Thyroid gland (tissue), 4 donors: ENCODE measurements at regions not wholly inside any gene's neighbourhood (a gene's known extent, or its start where the extent isn't known, plus 50 kb on each side); places are given as distances from the start of the nearest gene placed in this dataset.
"Not testable (repeated sequence)": the region's sequence is repeated elsewhere in the genome, so short reads cannot be mapped to it uniquely, and the experiment has no call there.

ENCODE experiments used
- DNase-seq, 2 donors: peaks; one replicate each; pipeline ENCODE4 v3.0.0-alpha.2; 2019
- H3K27ac ChIP-seq, 3 donors: fragments of 200-600 bp; sonication (generic); 1 replicate in 2 of 3; 2 replicates in 1 of 3; pipeline ENCODE4 v1.5.1; 2016 to 2019; ENCODE audit warnings: mild to moderate bottlenecking in 1 of 3, moderate library complexity in 1 of 3
- H3K27me3 ChIP-seq: fragments of 200-600 bp; sonication (generic); one replicate; pipeline ENCODE4 v1.5.1; 2019
- H3K36me3 ChIP-seq, 2 donors: fragments of 200-600 bp; sonication (generic); one replicate each; pipeline ENCODE4 v1.5.1; 2016 to 2019
- H3K4me1 ChIP-seq, 2 donors: fragments of 200-600 bp; sonication (generic); one replicate each; pipeline ENCODE4 v1.5.1; 2017 to 2019
- H3K4me3 ChIP-seq, 3 donors: fragments of 200-600 bp; sonication (generic); replicated peaks in 1 of 3; 1 replicate in 2 of 3; 2 replicates in 1 of 3; pipeline ENCODE4 v1.5.1; 2016; ENCODE audit warnings: mild to moderate bottlenecking in 1 of 3
- H3K9me3 ChIP-seq: fragments of 200-600 bp; sonication (generic); one replicate; pipeline ENCODE4 v1.5.1; 2017
- POLR2A ChIP-seq, 2 donors: fragments of 450-650 bp; IDR thresholded peaks; one replicate each; pipeline ENCODE4 v1.6.1; 2017; ENCODE audit warnings: antibody characterized with exemption in 2 of 2, mild to moderate bottlenecking in 2 of 2, moderate library complexity in 1 of 2
- WGBS, 2 donors: methylation state at CpG; one replicate each; pipeline ENCODE4 v1.1.5; 2017; 5-methylcytosine and 5-hydroxymethylcytosine counted together
- intact Hi-C: fragments of 100-400 bp; cut with DNase I; formaldehyde crosslinking; loops from one replicate; pipeline ENCODE4 v1.15.1; 2023
- TF ChIP-seq, protein P1 (sequence below), 6 experiments: fragments of 200-600 bp in 3 of 6; fragments of 450-650 bp in 3 of 6; sonication (generic) in 3 of 6; IDR thresholded peaks; one replicate each; pipeline ENCODE4 v1.5.1; 2016 to 2019; ENCODE audit warnings: antibody characterized with exemption in 6 of 6, mild to moderate bottlenecking in 2 of 6, inconsistent platforms in 1 of 6, moderate library complexity in 1 of 6

DNA sequence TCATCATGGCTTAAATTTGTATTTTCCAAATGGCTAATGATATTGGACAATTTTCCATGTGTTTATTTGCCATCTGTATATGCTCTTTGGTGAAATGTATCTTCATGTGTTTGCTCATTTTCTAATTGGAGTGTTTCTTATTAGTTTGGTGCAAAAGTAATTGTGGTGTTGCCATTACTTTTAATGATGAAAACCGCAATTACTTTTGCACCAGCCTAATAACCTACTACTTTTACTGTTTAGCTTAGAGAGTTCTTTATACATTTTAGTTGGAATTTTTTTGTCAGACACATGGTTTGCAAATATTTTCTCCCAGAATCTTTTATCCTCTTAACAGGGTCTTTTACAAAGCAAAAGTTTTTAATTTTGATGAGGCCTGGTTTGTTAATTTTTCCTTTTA lies 141.0 kb upstream of the AGTR1 start:
- H3K27me3 ChIP-seq: no peaks in the 10 kb centered on the region
- 86 to 87% methylated on average over 1 of the region's 1 CpG for WGBS, 2 donors
- H3K4me3 ChIP-seq: no peak overlapping the region
- no peaks in the 10 kb centered on the region for H3K36me3 ChIP-seq
- no peaks in the 10 kb centered on the region for H3K4me1 ChIP-seq
- intact Hi-C loops: no loop called here
- DNase-seq: no peak
- H3K9me3 ChIP-seq: no peaks in the 10 kb centered on the region
- TF ChIP-seq, protein P1, sequence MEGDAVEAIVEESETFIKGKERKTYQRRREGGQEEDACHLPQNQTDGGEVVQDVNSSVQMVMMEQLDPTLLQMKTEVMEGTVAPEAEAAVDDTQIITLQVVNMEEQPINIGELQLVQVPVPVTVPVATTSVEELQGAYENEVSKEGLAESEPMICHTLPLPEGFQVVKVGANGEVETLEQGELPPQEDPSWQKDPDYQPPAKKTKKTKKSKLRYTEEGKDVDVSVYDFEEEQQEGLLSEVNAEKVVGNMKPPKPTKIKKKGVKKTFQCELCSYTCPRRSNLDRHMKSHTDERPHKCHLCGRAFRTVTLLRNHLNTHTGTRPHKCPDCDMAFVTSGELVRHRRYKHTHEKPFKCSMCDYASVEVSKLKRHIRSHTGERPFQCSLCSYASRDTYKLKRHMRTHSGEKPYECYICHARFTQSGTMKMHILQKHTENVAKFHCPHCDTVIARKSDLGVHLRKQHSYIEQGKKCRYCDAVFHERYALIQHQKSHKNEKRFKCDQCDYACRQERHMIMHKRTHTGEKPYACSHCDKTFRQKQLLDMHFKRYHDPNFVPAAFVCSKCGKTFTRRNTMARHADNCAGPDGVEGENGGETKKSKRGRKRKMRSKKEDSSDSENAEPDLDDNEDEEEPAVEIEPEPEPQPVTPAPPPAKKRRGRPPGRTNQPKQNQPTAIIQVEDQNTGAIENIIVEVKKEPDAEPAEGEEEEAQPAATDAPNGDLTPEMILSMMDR (IDR thresholded peaks at IDR 0.05): no peak
- no peak for TF ChIP-seq POLR2A (IDR thresholded peaks at IDR 0.05)
- no peak overlapping the region for H3K27ac ChIP-seq

DNA sequence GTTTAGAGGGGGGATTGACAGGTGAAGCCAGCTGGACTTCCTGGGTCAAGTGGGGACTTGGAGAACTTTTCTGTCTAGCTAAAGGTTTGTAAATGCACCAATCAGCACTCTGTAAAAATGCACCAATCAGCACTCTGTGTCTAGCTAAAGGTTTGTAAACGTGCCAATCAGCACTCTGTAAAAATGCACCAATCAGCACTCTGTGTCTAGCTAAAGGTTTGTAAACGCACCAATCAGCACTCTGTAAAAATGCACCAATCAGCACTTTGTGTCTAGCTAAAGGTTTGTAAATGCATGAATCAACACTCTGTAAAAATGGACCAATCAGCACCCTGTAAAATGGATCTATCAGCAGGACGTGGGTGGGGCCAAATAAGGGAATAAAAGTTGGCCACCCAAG lies 120.1 kb upstream of the AGTR1 start:
- H3K27ac ChIP-seq, DNase-seq, H3K9me3 ChIP-seq, intact Hi-C loops, H3K4me1 ChIP-seq, H3K36me3 ChIP-seq, H3K27me3 ChIP-seq, H3K4me3 ChIP-seq: not testable (repeated sequence)
- 77 to 91% methylated on average over 3 of the region's 3 CpGs for WGBS, 2 donors

DNA sequence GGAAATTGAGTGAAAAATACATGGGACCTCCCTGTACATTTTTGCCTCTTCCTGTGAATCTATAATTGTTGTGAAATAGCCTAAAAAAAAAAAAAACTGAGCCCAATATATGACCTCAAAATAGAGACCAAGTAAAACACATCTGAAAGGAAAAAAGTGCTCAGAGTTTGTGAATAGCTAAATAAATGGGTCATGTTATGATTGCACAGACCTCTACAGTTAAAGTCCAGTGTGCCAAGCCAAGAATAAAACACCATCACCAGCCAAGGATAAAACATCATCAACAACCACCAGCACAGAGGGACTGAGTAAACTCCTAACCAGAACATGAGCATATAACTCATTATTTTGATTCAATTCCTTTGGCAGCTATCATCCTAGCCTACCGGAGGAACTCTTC lies 115.6 kb upstream of the AGTR1 start:
- 53 to 64% methylated on average over 1 of the region's 1 CpG for WGBS, 2 donors
- Histone ChIP-seq H3K27me3 (no peaks in the 10 kb centered on the region), H3K9me3 (no peaks in the 10 kb centered on the region), H3K36me3 (no peaks in the 10 kb centered on the region), H3K4me3 (no peak overlapping the region), H3K27ac (no peak overlapping the region), H3K4me1 (no peaks in the 10 kb centered on the region)
- intact Hi-C loops: no loop called here
- TF ChIP-seq, protein P1 (IDR thresholded peaks at IDR 0.05): no peak
- no peak for TF ChIP-seq POLR2A (IDR thresholded peaks at IDR 0.05)
- DNase-seq: no peak

DNA sequence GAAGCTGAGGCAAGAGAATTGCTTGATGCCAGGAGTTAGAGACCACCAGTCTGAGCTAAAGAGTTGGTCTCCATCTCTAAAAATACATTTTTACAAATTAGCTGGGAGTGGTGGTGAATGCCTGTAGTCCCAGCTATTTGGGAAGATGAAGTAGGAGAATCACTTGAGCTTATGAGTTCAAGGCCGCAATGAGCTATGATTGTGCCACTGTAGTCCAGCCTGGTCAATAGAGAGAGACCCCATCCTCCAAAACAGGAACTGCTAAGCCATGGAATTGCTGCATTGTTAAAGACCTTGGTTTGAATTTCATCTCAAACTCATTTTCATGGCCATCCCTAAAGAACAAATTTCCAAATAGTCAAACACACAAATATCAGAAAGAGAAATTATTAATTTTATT lies 113.9 kb upstream of the AGTR1 start:
- intact Hi-C loops: no loop called here
- WGBS, 2 donors: 86 to 100% methylated on average over 1 of the region's 1 CpG
- H3K9me3 ChIP-seq: no peaks in the 10 kb centered on the region
- DNase-seq: no peak
- no peaks in the 10 kb centered on the region for H3K36me3 ChIP-seq
- no peaks in the 10 kb centered on the region for H3K27me3 ChIP-seq
- no peak overlapping the region for H3K4me3 ChIP-seq
- H3K4me1 ChIP-seq: no peaks in the 10 kb centered on the region
- no peak for TF ChIP-seq POLR2A (IDR thresholded peaks at IDR 0.05)
- TF ChIP-seq, protein P1 (IDR thresholded peaks at IDR 0.05): no peak
- H3K27ac ChIP-seq: no peak overlapping the region

DNA sequence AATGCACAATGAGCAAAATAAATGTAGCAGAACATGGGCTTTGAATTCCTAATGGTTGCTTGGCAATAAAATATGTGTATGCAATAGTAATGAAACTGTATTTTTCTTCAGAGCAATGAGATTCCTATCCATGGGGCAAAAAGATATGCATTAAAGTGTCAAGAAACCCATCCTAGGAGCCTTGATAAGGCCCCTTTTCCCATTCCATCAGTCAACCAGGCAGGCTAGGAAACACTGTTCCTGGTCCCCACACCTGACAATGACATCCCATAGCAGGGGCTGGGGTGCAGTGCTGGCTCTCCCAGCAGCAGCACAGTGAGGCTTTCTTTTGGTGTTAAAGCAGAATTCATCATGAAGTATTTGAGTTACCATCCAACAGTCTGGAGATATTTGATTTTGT lies 113.3 kb upstream of the AGTR1 start:
- Histone ChIP-seq H3K4me3 (no peak overlapping the region), H3K4me1 (no peaks in the 10 kb centered on the region), H3K36me3 (no peaks in the 10 kb centered on the region), H3K27ac (no peak overlapping the region), H3K9me3 (no peaks in the 10 kb centered on the region), H3K27me3 (no peaks in the 10 kb centered on the region)
- intact Hi-C loops: no loop called here
- no peak for DNase-seq
- TF ChIP-seq, protein P1 (IDR thresholded peaks at IDR 0.05): no peak
- no peak for TF ChIP-seq POLR2A (IDR thresholded peaks at IDR 0.05)
